Anterior cingulate cortex (tissue), 58 donors: ENCODE measurements at regions not wholly inside any gene's neighbourhood (a gene's known extent, or its start where the extent isn't known, plus 50 kb on each side); places are given as distances from the start of the nearest gene placed in this dataset.

Source experiments
- DNase-seq, 58 donors: peaks; one replicate each; lab custom pipeline; 2025; lab: John Stamatoyannopoulos, UW

DNA sequence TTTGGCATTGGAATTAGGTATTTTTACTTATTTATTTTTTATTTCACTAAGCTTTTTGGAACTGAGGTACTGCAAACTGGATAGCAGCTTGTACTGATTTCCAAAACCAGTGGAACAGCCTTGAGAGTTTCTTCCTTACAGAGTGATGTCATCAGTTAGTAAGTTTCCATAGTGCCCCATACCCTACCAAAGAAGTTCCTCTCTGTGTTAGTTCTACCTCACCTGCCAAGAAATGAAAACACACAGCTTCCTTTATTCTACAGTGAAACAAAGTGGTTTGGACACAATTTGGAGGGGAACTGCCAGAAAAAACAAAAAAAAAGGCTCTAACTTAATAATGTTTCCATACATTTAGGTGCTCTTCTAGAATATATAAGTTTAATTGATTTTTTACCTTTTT, 430.9 kb upstream of the ADGRL2 start:
- DNase-seq = no peak

DNA sequence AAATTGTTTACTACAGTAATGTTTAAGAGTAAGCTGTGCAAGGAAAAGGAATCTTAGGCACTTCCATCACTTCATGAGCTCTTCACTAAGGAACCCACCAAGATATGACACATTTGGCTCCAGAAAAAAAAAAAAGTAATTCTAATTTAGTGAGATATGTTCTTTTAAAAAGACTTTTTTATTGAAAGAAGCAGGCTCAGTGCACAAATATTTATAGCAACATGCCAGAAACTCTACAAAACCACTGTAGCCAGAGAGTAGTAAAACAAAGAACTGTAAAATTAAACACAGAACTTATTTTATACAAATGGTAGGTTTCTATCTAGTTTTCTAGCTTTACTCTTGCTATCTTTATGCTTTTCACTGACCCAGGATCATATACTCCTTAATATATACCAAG, 434.6 kb upstream of the ADGRL2 start:
- no peak for DNase-seq

DNA sequence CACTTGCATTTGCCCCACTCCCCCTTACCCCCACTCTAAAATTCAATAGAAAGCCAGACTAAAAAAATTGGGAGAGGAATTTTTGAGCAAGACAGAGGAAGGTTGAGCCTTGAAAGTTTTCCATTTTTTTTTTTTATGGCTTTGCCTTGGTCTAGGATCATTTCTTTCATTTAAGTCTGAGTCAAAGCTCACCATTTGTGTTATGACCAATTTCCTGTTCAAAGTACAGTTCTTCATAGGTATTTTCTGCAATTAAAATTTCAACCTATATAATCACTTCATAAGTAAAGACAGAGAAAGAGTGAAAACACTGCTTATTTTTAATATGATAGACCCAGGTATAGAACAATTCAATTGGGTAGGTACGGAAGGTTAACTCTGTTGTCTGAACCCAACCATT, 436.6 kb upstream of the ADGRL2 start:
- no peak for DNase-seq

DNA sequence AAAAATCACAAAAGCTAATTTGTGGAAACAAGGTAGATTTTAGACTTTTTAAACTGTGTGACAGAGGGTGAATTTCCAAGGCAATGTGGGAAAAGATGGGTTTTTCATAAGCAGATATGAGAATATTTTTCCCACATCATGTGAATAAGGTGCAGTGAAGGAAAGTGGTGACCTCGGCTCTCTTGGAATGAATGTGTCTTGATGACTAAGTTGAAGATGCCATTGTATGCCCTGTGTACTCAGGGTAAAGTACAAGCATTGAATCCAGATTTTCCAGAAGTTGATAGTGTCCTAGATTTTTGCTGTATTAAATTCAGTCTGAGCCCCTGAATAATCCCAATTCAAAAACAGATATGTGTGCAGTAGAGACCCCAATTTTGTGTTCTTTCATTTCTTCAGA, 442.6 kb upstream of the ADGRL2 start:
- DNase-seq = no peak

DNA sequence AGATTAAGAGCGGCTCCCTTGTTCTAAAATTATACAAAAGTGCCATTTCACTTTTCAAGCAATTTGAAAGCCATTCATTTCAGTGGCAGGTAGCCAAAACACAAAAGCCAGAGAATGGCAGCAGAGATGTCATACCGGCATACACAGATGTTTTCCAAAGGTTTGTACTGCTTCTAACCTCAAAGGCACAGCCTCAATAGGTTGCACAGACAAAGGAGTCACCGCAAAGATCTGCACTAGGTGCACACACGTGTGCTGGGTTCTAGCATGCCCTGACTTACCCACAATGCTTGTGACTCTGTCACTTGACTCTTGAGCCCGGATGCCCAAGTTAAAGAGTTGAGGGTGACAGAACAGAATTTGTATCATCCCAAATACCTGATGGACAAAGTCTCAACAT, 448.9 kb upstream of the ADGRL2 start:
- no peak for DNase-seq

DNA sequence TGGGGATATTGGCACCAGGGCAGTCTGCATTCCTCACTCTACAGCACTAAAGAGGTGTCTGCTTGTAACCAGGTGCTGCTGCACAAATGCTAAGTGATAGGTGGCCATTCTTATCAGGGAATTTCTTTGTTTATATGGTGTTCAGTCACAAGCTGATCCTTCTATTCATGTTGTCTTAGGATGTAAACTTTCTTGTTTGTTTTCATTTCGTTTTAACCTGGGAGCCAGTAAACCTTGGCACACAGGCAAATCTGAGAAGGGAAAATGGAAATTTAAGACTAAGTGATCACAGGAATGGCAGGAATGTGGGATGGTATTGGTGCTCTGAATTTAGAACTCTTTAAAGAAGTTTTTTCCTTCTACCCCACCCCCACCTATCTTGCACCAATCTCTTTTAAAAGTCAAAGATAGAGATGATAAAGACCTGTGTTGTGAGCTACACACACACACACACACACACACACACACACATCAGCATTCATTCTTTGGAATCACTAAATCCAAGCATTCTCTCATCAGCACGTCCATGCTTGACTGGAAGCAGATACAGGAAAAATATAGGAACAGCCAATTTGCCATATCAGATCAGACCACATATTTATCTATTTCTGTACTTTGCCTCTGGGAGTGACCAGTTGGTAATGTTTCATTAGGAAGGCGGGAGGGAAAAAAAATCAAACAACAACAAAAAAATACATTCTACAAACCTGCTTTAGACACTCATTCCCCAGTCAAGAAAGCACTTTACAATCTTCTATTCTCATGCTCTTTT, 451.4 kb upstream of the ADGRL2 start:
- no peak for DNase-seq

DNA sequence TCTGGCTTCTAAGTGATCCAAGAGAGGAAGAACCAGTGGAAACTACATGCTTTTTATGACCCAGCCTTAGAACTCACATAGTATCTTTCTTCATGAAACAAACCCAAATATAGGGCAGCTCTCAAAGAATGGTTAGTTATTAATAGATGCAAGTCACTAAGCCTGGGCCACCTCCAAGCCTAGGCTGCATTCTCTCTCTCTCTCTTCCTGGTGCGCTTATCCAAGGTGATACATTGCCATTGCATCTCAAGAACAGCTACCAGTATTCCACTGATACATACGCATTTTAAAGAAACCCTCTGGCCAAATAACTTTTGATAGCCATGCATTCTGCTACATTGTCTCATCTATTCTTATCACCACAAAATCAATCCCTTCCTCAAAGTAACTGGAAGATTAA, 455.6 kb upstream of the ADGRL2 start:
- no peak for DNase-seq

DNA sequence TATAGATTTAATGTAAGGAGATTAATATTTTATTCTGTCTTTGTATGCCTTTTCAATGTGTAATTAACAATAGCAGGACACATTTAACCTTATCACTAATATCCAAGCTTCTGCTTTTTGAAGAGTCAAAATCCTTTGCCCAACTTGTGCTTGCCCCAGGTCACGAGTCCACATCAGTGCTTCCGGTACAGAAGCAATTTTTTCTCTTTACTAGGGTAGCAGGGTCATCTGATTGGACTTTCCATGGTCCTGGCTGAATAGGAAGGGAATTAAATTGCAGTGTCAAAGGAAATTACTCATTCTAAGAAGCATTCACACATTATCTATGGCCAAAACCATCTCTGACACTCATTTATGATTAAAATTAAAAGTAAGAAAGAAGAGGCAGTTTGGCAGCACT, 460.5 kb upstream of the ADGRL2 start:
- DNase-seq = no peak

DNA sequence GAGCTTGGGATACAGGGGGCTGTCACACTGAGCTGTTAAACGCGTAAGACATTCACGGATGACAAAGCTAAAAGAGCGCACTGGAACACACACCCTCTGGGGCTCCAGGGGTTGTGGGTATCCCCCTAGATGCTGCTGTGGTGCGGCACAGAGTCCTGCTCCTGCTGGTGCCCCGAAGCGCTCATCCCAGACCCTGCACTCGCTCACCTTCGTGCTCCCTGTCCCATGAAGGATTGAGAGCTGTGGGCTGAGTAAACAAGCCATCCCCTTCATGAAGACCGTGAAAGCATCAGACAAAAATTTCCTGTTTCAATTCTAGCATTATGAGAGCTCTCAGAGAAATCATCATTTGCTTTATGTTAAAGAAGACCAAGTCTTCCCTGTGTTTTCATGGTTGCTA, 463.5 kb upstream of the ADGRL2 start:
- no peak for DNase-seq

DNA sequence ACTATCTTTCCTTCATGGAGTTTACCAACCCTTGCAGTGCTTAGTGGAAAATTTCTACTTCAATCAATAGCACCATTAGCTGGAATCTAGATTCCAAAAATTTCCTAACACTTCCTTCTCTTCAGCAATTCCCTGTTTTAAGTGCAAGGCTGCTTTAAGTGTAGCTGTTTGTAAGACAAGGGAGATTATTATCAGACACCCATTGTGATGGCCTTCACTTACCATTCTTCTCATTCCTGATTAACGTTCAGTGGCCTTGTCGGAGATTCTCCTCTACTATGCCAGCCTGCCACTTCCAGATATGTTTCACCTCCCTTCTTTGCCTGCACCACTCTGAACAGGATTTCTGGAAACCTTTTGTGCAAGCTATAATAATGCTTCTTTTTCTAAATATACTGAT, 464.9 kb upstream of the ADGRL2 start:
- DNase-seq = no peak

DNA sequence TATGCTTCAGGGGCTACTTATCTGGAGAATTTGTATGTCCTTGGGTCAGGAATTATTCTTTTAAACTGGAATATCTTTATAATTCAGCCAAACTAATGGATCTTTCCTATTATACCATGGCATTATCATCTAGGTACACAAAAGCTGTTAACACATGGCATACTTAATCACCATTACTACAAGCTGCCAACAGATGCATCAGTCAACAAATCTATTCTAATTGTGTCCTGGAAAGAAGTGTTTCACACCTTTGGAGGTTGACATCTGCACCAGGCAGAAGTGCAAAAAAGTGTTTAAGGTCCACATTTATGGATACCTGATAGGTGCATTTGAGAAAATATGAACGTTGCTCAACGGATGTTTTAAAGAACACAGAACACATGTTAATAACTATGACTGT, 470.2 kb upstream of the ADGRL2 start:
- DNase-seq = no peak

DNA sequence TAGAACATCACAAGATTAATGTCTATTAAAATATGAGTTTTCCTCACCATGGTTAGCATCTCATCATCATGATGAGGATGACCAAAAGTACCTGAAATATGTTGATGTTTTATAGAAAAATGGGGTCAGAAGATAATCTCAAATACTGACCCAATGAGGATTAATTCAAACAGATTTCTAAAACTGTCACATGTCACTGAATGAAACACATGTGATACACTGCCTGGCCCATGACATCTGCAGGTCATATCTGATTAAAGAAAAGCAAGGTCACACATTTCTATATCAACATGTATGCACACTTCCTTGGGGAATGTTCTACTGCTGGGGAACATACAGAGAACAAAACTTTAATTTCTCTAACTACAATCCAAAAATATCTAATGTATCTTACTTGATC, 470.6 kb upstream of the ADGRL2 start:
- no peak for DNase-seq

DNA sequence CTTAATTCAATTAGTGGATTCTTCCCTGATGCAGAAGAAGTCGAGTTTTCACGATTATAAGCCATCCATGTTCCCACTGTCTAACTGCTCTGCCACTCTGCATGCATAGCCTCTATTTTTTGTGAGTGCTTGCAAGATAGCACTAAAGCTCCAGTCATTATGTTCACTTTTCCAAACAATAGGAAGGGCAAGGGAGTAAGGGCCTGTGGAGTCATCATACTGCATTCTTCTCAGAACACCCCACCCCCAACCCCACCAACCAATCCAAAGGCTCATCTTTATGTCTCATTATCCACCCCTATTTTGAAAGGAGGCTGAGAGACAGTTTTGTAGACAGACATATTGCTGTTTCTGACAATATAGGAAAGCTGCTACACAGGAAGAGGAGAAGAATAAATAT, 471.7 kb upstream of the ADGRL2 start:
- no peak for DNase-seq

DNA sequence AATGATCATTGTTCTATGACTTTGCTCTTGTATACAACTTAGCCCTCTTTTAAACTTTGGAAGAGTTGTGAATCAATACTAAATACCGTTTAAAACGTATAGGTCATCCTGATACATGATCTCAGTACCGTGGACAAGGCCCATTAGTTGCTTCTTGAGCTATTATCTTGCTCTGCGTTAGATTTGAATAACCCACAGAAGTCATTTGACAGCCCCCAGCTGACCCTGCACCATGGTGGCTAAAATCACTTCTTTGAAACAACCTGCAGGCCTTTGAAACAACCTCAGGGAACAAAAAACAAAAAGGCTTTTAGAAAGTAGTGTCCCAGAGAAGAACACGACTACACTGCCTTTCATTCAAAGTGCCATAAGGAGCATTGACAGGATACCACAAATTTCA, 473.0 kb upstream of the ADGRL2 start:
- DNase-seq = no peak

DNA sequence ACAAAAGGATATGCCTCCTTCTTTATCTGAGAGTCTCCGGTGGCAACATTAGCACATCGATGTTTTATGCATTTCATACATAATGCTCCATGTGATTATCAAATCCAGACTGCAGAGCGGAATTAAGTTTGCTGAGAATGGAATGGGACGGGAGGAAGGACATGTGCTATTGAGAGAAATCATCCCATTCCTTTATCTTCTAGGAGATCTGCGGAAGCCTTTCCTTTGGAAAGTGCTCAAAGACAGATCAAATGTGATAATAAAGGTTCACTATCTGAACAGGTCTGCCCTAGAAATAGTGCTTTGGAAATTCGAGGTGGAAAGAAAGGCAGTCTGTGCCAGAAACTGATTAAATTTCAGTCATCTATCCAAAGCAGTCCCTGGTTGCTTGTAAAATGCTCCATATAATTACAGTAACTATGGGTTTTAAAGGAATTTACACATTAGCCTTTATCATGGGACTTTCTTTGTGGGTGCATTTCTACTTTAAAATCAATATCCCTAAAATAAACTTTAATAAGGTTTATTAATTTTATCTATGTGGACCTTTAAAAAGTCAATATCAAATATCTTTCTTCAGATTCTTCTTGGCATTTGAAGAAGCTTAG, 473.5 kb upstream of the ADGRL2 start:
- no peak for DNase-seq

DNA sequence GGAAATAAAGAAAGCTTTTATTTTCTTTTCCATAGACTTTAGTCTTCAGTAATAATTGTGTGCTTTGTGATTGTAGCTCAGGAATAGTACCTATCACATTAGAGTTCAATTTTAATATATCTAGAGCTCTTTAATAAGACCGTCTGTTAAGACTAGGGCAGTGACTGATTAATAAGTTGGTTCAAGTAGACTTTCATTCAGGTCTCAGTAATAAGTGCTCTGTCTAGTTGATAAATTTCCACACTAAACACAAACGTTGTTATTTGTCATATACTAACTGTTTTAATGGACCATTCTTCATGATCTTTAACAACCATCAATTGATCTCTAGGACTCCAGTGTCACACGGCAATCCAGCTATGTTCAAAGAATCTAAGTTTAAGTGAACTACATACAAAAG, 474.5 kb upstream of the ADGRL2 start:
- DNase-seq = no peak

DNA sequence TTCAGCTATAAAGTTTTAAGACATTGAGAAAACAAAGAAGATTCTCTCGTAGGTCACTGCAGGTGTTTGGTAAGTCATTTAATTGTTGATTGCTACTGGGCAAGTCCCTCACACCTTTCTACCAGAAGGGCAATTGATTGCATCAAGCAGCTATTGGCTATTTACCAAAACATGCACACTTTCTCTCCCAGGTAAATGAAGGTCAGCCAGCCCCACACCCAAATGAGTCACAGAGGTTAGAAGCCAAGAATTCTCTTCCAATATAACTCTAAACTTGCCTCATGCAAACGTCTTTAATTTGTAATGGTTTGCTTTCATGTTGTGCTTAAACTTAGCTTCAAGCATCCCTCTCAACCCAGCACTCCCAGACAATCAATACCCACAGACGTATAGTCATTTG, 475.3 kb upstream of the ADGRL2 start:
- DNase-seq = no peak

DNA sequence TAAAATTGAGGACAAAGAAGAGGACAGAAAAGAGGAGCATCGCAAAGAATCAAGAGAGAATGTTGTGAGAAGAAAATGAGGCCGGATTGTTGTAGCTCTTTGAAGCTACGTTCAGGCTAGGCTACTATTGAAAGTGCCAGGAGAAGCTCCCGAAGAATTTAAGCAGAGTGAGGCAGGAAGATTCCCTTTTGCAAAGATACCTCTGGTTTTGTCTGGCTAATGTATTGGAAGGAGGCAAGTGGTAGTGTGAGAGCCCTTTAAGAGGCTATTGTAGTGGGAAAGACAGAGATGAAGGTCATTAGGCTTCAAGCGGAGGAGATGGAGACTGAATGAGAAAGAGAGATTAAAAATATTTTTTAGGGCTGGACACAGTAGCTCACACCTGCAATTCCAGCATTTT, 476.9 kb upstream of the ADGRL2 start:
- no peak for DNase-seq

DNA sequence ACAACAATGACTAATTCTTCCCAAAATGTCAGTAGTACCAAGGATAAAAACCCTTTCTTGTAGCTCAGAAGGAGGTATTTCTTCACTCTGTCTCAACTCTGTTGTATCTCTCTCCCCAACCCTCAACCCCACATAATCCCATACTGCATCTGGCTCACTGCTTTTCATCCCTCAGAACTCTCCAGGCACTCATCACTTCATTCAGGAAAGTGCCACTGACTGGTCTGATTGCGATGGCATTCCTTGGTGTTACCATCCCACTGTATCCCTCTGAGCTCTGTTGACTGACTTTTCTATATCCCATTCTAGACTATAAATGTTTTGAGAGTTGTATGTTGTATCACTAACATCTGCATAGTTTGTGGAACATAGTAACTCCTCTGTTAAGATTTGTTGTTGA, 483.5 kb upstream of the ADGRL2 start:
- DNase-seq = no peak

DNA sequence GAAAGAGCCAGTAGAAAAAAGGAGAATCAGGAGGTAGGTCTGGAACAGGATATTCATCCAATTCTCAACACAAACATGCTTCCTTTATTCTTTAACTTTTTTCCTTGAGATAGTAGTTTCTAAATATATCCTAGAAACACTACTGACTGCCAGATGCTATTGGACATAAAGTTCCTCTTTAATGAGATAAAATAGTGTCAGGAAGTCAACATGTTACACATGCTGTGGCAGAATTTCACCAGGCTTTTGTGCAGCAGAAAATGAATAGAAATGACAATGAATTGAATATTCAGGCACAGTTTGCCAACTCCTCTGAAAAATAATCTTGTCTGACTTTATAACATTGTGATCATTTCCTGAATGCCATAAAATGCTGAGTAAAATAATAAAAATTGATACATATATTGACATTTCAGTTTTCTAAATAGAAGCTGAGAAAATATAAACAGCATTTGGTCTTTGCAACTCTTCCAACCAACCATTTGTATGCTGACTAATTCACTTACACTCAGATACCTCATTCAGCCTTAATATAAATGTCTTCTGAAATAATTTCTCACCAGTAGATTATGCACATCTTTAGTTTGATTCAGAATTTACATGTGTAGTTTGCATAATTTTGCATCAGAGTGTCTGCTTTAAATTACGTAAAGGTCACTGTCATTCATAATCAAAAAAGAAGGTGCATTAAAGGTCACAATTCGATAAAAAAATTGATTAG, 486.1 kb upstream of the ADGRL2 start:
- DNase-seq = no peak

DNA sequence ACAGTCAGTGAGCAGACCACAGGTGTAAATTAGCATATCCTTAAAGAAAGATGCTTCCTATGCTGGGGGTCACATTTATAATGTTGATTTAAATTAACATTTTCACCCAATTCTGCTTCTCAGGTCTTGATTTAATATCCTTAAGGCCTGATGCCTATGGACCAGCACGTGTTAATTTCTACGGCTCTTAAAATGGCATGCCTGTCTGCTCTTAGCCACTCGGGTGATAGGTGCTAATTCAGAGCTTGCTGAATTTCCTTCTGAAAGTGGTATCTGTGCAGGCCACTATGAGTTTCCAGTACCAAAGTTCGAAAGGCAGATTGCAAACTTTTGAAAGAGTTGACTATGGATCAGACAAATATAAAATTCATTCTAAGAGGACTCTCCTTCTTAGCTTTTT, 487.4 kb upstream of the ADGRL2 start:
- DNase-seq = no peak

DNA sequence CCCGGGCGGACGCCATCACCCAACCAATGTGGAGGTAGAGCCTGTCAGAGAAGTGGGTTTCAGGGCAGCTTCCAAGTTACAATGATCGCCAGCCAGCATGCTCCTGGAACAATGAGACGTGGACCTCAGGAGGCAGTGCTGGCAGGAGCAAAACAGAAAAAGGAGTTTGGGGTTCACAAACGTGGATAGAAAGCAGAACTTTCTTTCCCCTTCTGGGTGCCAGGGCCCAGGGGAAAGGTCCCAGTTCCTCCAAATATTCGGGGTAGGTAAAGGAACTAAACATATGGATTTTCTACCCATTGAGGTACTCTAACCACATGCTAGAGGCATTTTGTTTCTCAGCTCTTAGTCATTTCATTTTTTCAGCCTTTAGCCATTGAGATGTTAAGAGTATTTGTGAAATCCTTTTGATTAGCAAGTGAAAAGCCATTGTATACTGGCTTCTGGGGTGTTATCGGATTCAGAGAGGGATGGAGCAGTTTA, 488.4 kb upstream of the ADGRL2 start:
- DNase-seq = no peak
